DOHH2 (cell line): ENCODE measurements at regions not wholly inside any gene's neighbourhood (a gene's known extent, or its start where the extent isn't known, plus 50 kb on each side); places are given as distances from the start of the nearest gene placed in this dataset.

Source experiments
- EZH2phosphoT487 ChIP-seq: fragments of 200-600 bp; sonication (generic); IDR thresholded peaks from 2 replicates; pipeline ENCODE4 v1.6.1; 2017; ENCODE audit warnings: borderline replicate concordance, mild to moderate bottlenecking, antibody characterized with exemption, low read length, moderate library complexity, mixed read lengths
- TF ChIP-seq, protein P1 (sequence below): fragments of 200-600 bp; sonication (generic); IDR thresholded peaks from one replicate; pipeline ENCODE4 v1.5.1; 2014; ENCODE audit warnings: antibody characterized with exemption, mild to moderate bottlenecking, low read depth, low read length; ENCODE audit not compliant: poor library complexity, severe bottlenecking

DNA sequence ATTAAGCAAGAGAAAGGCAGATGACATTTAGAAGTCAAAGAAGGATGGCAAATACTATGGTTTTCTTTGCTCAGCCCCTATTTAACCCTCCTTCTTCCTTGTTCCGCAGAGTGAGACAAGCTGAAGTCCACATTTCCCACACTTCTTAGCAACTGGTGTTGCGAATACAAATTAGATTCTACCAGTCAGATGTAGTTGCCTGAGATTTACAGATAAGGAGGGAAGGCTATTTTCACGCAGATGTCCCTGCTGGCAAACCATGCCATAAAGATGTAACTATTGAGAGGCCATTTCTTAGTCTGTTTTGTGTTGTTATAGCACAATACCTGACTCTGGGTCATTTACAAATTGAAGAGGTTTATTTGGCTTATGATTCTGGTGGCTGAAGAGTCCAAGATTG, 84.3 kb downstream of the ZC3H11B start:
- TF ChIP-seq, protein P1, sequence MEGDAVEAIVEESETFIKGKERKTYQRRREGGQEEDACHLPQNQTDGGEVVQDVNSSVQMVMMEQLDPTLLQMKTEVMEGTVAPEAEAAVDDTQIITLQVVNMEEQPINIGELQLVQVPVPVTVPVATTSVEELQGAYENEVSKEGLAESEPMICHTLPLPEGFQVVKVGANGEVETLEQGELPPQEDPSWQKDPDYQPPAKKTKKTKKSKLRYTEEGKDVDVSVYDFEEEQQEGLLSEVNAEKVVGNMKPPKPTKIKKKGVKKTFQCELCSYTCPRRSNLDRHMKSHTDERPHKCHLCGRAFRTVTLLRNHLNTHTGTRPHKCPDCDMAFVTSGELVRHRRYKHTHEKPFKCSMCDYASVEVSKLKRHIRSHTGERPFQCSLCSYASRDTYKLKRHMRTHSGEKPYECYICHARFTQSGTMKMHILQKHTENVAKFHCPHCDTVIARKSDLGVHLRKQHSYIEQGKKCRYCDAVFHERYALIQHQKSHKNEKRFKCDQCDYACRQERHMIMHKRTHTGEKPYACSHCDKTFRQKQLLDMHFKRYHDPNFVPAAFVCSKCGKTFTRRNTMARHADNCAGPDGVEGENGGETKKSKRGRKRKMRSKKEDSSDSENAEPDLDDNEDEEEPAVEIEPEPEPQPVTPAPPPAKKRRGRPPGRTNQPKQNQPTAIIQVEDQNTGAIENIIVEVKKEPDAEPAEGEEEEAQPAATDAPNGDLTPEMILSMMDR: no peak
- no peak for TF ChIP-seq EZH2phosphoT487
